Urinary bladder (tissue), 3 donors: ENCODE measurements at regions not wholly inside any gene's neighbourhood (a gene's known extent, or its start where the extent isn't known, plus 50 kb on each side); places are given as distances from the start of the nearest gene placed in this dataset.

Source experiments
- DNase-seq: peaks from one replicate; pipeline ENCODE4 v3.0.0-alpha.2; 2015; ENCODE audit errors: extremely low spot score
- H3K27ac ChIP-seq: one replicate; pipeline ENCODE4 v1.5.1; 2013; ENCODE audit warnings: low read depth, mild to moderate bottlenecking, moderate library complexity
- H3K36me3 ChIP-seq: one replicate; pipeline ENCODE4 v1.6.1; 2013; ENCODE audit warnings: mild to moderate bottlenecking, moderate library complexity; ENCODE audit not compliant: insufficient read depth
- H3K4me1 ChIP-seq: one replicate; pipeline ENCODE4 v1.6.1; 2013; ENCODE audit warnings: mild to moderate bottlenecking, moderate library complexity; ENCODE audit not compliant: insufficient read depth
- H3K4me3 ChIP-seq: one replicate; pipeline ENCODE4 v1.5.1; 2013; ENCODE audit warnings: low read depth, low read length
- WGBS: extraction: QIAGEN DNeasy Blood & Tissue Kit; methylation state at CpG from one replicate; pipeline ENCODE4 v1.1.7; 2013; 5-methylcytosine and 5-hydroxymethylcytosine counted together
- donor health status: healthy with polysubstance abuse.
- donor health status: healthy.

GRCh38 chr5:153151558-153151957, 338.9 kb upstream of the GRIA1 start:
- H3K4me1 ChIP-seq: no peaks in the 10 kb centered on the region
- H3K36me3 ChIP-seq: no peaks in the 10 kb centered on the region
- H3K4me3 ChIP-seq: no peak overlapping the region
- no peak overlapping the region for H3K27ac ChIP-seq
- no peak for DNase-seq

GRCh38 chr5:153153086-153153485, 337.4 kb upstream of the GRIA1 start:
- DNase-seq: no peak
- 89% methylated on average over 1 of the region's 1 CpG for WGBS

GRCh38 chr5:153157156-153157555, 333.3 kb upstream of the GRIA1 start:
- 16% methylated on average over 1 of the region's 1 CpG for WGBS
- Histone ChIP-seq H3K27ac (no peak overlapping the region), H3K4me1 (no peaks in the 10 kb centered on the region), H3K4me3 (no peak overlapping the region), H3K36me3 (no peaks in the 10 kb centered on the region)
- DNase-seq: no peak

More at GRCh38 chr5:153153086-153153485, 337.4 kb upstream of the GRIA1 start:
- Histone ChIP-seq H3K27ac (no peak overlapping the region), H3K4me3 (no peak overlapping the region), H3K4me1 (no peaks in the 10 kb centered on the region), H3K36me3 (no peaks in the 10 kb centered on the region)

- DNase-seq: no peak
Measured at GRCh38 chr5:153158608-153159007, 331.9 kb upstream of the GRIA1 start.

GRCh38 chr5:153159616-153160015, 330.9 kb upstream of the GRIA1 start:
- no peaks in the 10 kb centered on the region for H3K4me1 ChIP-seq
- 51% methylated on average over 3 of the region's 3 CpGs for WGBS
- no peak for DNase-seq
- no peak overlapping the region for H3K4me3 ChIP-seq
- H3K27ac ChIP-seq: no peak overlapping the region
- H3K36me3 ChIP-seq: no peaks in the 10 kb centered on the region

More at GRCh38 chr5:153158608-153159007, 331.9 kb upstream of the GRIA1 start:
- Histone ChIP-seq H3K36me3 (no peaks in the 10 kb centered on the region), H3K4me3 (no peak overlapping the region), H3K27ac (no peak overlapping the region), H3K4me1 (no peaks in the 10 kb centered on the region)
- WGBS: 53% methylated on average over 1 of the region's 1 CpG

- no peak overlapping the region for H3K4me3 ChIP-seq
- H3K36me3 ChIP-seq: no peaks in the 10 kb centered on the region
- WGBS: 81% methylated on average over 1 of the region's 1 CpG
- H3K4me1 ChIP-seq: no peaks in the 10 kb centered on the region
- H3K27ac ChIP-seq: no peak overlapping the region
- DNase-seq: no peak
Measured at GRCh38 chr5:153168241-153168640, 322.2 kb upstream of the GRIA1 start.

- DNase-seq: no peak
- WGBS: 93% methylated on average over 1 of the region's 1 CpG
- Histone ChIP-seq H3K27ac (no peak overlapping the region), H3K36me3 (no peaks in the 10 kb centered on the region), H3K4me1 (no peaks in the 10 kb centered on the region), H3K4me3 (no peak overlapping the region)
Measured at GRCh38 chr5:153187503-153187902, 303.0 kb upstream of the GRIA1 start.

GRCh38 chr5:153206361-153206760, 284.1 kb upstream of the GRIA1 start:
- 61% methylated on average over 3 of the region's 3 CpGs for WGBS
- Histone ChIP-seq H3K27ac (no peak overlapping the region), H3K36me3 (no peaks in the 10 kb centered on the region), H3K4me1 (no peaks in the 10 kb centered on the region), H3K4me3 (no peak overlapping the region)
- no peak for DNase-seq

GRCh38 chr5:153209016-153209415, 281.5 kb upstream of the GRIA1 start:
- 86% methylated on average over 3 of the region's 3 CpGs for WGBS
- Histone ChIP-seq H3K27ac (no peak overlapping the region), H3K36me3 (no peaks in the 10 kb centered on the region), H3K4me1 (no peaks in the 10 kb centered on the region), H3K4me3 (no peak overlapping the region)
- no peak for DNase-seq

- no peaks in the 10 kb centered on the region for H3K4me1 ChIP-seq
- H3K36me3 ChIP-seq: no peaks in the 10 kb centered on the region
- H3K27ac ChIP-seq: no peak overlapping the region
- H3K4me3 ChIP-seq: no peak overlapping the region
- DNase-seq: no peak
- 79% methylated on average over 2 of the region's 2 CpGs for WGBS
Measured at GRCh38 chr5:153209687-153210086, 280.8 kb upstream of the GRIA1 start.

GRCh38 chr5:153211076-153211475, 279.4 kb upstream of the GRIA1 start:
- no peak for DNase-seq
- WGBS: 65% methylated on average over 4 of the region's 4 CpGs
- Histone ChIP-seq H3K4me3 (no peak overlapping the region), H3K4me1 (no peaks in the 10 kb centered on the region), H3K27ac (no peak overlapping the region), H3K36me3 (no peaks in the 10 kb centered on the region)

GRCh38 chr5:153212471-153212870, 278.0 kb upstream of the GRIA1 start:
- DNase-seq: no peak
- no peak overlapping the region for H3K27ac ChIP-seq
- H3K36me3 ChIP-seq: no peaks in the 10 kb centered on the region
- WGBS: 76% methylated on average over 3 of the region's 3 CpGs
- no peaks in the 10 kb centered on the region for H3K4me1 ChIP-seq
- H3K4me3 ChIP-seq: no peak overlapping the region

GRCh38 chr5:153222936-153223335, 267.5 kb upstream of the GRIA1 start:
- DNase-seq: no peak
- Histone ChIP-seq H3K4me1 (no peaks in the 10 kb centered on the region), H3K4me3 (no peak overlapping the region), H3K27ac (no peak overlapping the region), H3K36me3 (no peaks in the 10 kb centered on the region)

- no peak overlapping the region for H3K4me3 ChIP-seq
- DNase-seq: no peak
- 71% methylated on average over 6 of the region's 6 CpGs for WGBS
- no peaks in the 10 kb centered on the region for H3K4me1 ChIP-seq
- no peaks in the 10 kb centered on the region for H3K36me3 ChIP-seq
- no peak overlapping the region for H3K27ac ChIP-seq
Measured at GRCh38 chr5:153223376-153223775, 267.1 kb upstream of the GRIA1 start.

- H3K36me3 ChIP-seq: no peaks in the 10 kb centered on the region
- no peaks in the 10 kb centered on the region for H3K4me1 ChIP-seq
- DNase-seq: no peak
- H3K4me3 ChIP-seq: no peak overlapping the region
- no peak overlapping the region for H3K27ac ChIP-seq
Measured at GRCh38 chr5:153224651-153225050, 265.8 kb upstream of the GRIA1 start.
